Gastroesophageal sphincter (tissue), 3 donors: ENCODE measurements at regions not wholly inside any gene's neighbourhood (a gene's known extent, or its start where the extent isn't known, plus 50 kb on each side); places are given as distances from the start of the nearest gene placed in this dataset.

Experiments
- CTCF ChIP-seq, 4 experiments: fragments of 200-600 bp in 2 of 4; fragments of 450-650 bp in 2 of 4; sonication (generic) in 1 of 4; IDR thresholded peaks; one replicate each; pipeline ENCODE4 v1.5.1; 2017 to 2019; ENCODE audit warnings: antibody characterized with exemption in 4 of 4, mild to moderate bottlenecking in 2 of 4, moderate library complexity in 2 of 4
- POLR2A ChIP-seq, 2 donors: fragments of 450-650 bp; IDR thresholded peaks; one replicate each; pipeline ENCODE4 v1.6.1; 2017; ENCODE audit warnings: antibody characterized with exemption in 2 of 2, mild to moderate bottlenecking in 2 of 2, moderate library complexity in 1 of 2
- POLR2AphosphoS5 ChIP-seq: sonication (generic); formaldehyde crosslinking; IDR thresholded peaks from one replicate; pipeline ENCODE4 v1.6.1; 2017; ENCODE audit warnings: antibody characterized with exemption

- TF ChIP-seq POLR2AphosphoS5 (no peak), CTCF (IDR thresholded peaks at IDR 0.05) (no peak), POLR2A (IDR thresholded peaks at IDR 0.05) (no peak)
These were observed 143.7 kb upstream of the ARHGAP42 start for GRCh38 chr11:100543386-100543785.
